ENCODE measurements at regions not wholly inside any gene's neighbourhood (a gene's known extent, or its start where the extent isn't known, plus 50 kb on each side); places are given as distances from the start of the nearest gene placed in this dataset.

DNA sequence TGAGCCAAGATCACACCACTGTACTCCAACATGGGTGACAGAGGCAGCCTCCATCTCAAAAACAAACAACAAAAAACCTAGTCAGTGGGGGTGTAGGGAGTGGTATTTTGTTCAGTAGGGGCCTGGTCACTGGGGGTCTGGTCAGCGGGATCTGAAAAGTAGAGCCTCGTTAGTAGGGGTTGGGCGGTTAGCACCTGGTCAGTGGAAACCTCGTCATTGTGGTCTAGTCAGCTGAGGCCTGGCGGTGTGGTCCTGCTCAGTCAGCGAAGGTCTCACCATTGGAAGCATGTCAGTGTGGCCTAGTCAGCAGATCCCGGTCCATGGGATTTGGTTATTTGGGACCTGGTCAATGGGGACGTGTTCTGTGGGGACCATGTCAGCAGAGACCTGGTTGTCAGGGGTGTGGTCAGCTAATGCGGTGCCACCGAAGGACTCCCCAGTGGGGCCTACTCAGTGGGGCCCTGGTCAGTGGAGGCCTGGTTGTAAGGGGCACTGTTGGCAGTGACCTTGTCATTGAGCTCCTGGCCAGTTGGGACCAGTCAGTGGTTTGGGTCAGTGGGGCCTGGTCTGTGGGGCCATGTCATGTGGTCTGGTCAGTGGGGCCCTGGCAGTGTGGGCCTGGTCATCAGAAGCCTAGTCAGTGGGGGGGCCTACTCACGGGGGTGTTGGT lies 63.0 kb upstream of the TPM4 start:
- no peaks in the 10 kb centered on the region for H3K27me3 ChIP-seq (ENCODE audit: control insufficient read depth in 1 of 2, insufficient read depth in 2 of 2, low read length in 2 of 2)
- H3K27ac ChIP-seq (ENCODE audit: extremely low read length, insufficient read depth, low read length) = no peak overlapping the region
- no peaks in the 10 kb centered on the region for H4K20me1 ChIP-seq (ENCODE audit: insufficient read depth, low read length)
- no peak overlapping the region for H3K4me2 ChIP-seq (ENCODE audit: low read depth, low read length)
- no peak overlapping the region for H2AFZ ChIP-seq (ENCODE audit: low read length)
- ATAC-seq (no peak), DNase-seq (ENCODE audit: low spot score) (no peak), FAIRE-seq (no peak)
- no TSS peak for BruUV-seq (replicated peaks)
- H3K9me3 ChIP-seq (ENCODE audit: low read length) = no peaks in the 10 kb centered on the region
- POLR2A ChIA-PET = no interaction called here
- TF ChIP-seq ZNF546 (CRISPR knock-in tag; conservative IDR thresholded peaks at IDR 0.05) (no peak), ZBTB42 (CRISPR knock-in tag; IDR thresholded peaks at IDR 0.05) (no peak), CEBPZ (IDR thresholded peaks at IDR 0.05; ENCODE audit: low read length) (no peak)
- TF ChIP-seq, protein P1, sequence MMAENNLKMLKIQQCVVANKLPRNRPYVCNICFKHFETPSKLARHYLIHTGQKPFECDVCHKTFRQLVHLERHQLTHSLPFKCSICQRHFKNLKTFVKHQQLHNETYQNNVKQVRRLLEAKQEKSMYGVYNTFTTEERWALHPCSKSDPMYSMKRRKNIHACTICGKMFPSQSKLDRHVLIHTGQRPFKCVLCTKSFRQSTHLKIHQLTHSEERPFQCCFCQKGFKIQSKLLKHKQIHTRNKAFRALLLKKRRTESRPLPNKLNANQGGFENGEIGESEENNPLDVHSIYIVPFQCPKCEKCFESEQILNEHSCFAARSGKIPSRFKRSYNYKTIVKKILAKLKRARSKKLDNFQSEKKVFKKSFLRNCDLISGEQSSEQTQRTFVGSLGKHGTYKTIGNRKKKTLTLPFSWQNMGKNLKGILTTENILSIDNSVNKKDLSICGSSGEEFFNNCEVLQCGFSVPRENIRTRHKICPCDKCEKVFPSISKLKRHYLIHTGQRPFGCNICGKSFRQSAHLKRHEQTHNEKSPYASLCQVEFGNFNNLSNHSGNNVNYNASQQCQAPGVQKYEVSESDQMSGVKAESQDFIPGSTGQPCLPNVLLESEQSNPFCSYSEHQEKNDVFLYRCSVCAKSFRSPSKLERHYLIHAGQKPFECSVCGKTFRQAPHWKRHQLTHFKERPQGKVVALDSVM (CRISPR knock-in tag; IDR thresholded peaks at IDR 0.05) = no peak
- H3K4me1 ChIP-seq (ENCODE audit: insufficient read depth, low read length) = no peaks in the 10 kb centered on the region
- H3K36me3 ChIP-seq (replicated peaks in 1 of 2; ENCODE audit: control insufficient read depth in 1 of 2, insufficient read depth in 2 of 2, low read length in 2 of 2) = no peaks in the 10 kb centered on the region
- in situ Hi-C loops (cut with HindIII; ENCODE audit: extremely low pct_ligation_motif_present, low pct_unique_long_range_greater_than_20kb) = no loop called here
- H3K79me2 ChIP-seq (ENCODE audit: insufficient read depth, low read length) = no peaks in the 10 kb centered on the region
- CTCF ChIA-PET (ENCODE audit: low intra/inter-chr PET ratio, low total read pairs) = no interaction called here
- intact Hi-C loops (cut with micrococcal nuclease; ENCODE audit: unreplicated experiment) = no loop called here
- 66% methylated on average over 5 of the region's 11 CpGs for WGBS (ENCODE audit: low lambda C conversion rate)
- no peak overlapping the region for H3K9ac ChIP-seq (ENCODE audit: insufficient read depth, low read depth, low read length)
- H3K4me3 ChIP-seq (replicated peaks in 1 of 3; ENCODE audit: insufficient read depth in 1 of 3, low read depth in 2 of 3, low read length in 3 of 3) = no peak overlapping the region

All from HepG2 (cell line).